IPS-18a (cell line): ENCODE measurements at regions not wholly inside any gene's neighbourhood (a gene's known extent, or its start where the extent isn't known, plus 50 kb on each side); places are given as distances from the start of the nearest gene placed in this dataset.

Experiments used
- H3K27ac ChIP-seq: one replicate; pipeline ENCODE4 v1.5.1; 2013; ENCODE audit warnings: low read length
- H3K27me3 ChIP-seq: one replicate; pipeline ENCODE4 v1.6.1; 2013; ENCODE audit warnings: mild to moderate bottlenecking, low read length; ENCODE audit not compliant: control insufficient read depth, insufficient read depth
- H3K36me3 ChIP-seq: one replicate; pipeline ENCODE4 v1.6.1; 2013; ENCODE audit warnings: low read depth, low read length; ENCODE audit not compliant: control insufficient read depth
- H3K4me1 ChIP-seq: one replicate; pipeline ENCODE4 v1.6.1; 2013; ENCODE audit warnings: low read depth, low read length; ENCODE audit not compliant: control insufficient read depth
- H3K4me3 ChIP-seq: one replicate; pipeline ENCODE4 v1.5.1; 2013; ENCODE audit warnings: low read length
- H3K9ac ChIP-seq: one replicate; pipeline ENCODE4 v1.6.1; 2013; ENCODE audit warnings: mild to moderate bottlenecking, low read length, moderate library complexity
- H3K9me3 ChIP-seq: one replicate; pipeline ENCODE4 v1.6.1; 2013; ENCODE audit warnings: low read depth, low read length; ENCODE audit not compliant: control insufficient read depth

GRCh38 chr22:48516571-48516970, 1311.1 kb downstream of the BRD1 start:
- H3K9me3 ChIP-seq: no peaks in the 10 kb centered on the region
- no peak overlapping the region for H3K27ac ChIP-seq
- H3K27me3 ChIP-seq: no peaks in the 10 kb centered on the region
- H3K36me3 ChIP-seq: no peaks in the 10 kb centered on the region
- H3K9ac ChIP-seq: no peak overlapping the region
- H3K4me3 ChIP-seq: no peak overlapping the region
- no peaks in the 10 kb centered on the region for H3K4me1 ChIP-seq

DNA sequence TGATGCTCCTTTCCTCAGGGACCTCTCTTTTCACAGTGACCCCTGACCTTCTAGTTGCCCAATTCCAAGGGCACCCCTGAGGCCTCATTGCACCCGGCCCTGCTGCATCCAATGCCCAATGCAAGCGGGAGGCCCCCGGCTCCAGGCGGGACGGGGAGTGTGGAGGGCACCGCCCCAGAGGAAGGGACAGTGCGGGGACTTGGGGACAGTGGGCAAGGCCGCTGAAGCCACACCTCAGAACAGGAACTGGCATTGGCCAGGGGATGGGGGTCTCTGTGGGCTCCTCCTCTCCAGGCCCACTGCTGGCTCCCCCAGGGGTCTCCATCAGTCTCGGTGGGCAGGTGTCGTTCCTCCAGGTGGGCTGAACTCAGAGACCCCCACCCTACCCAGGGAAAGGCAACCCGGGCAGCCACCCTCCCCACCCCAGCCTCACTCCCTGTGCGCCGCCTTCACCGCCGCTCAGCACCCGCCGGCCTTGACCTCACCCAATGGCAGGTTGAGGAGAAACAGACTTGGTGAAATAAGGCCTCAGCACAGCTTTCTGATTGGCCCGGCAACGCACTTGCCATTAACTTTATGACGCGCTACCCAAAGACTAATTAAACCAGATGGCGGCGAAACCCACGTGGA, 1312.0 kb downstream of the BRD1 start:
- H3K27ac ChIP-seq: no peak overlapping the region
- H3K4me1 ChIP-seq: peaks cover 8% of the 10 kb centered on the region
- H3K9me3 ChIP-seq: no peaks in the 10 kb centered on the region

GRCh38 chr22:48513929-48514328, 1313.7 kb downstream of the BRD1 start:
- Histone ChIP-seq H3K4me1 (peaks cover 13% of the 10 kb centered on the region), H3K9me3 (no peaks in the 10 kb centered on the region), H3K9ac (no peak overlapping the region), H3K36me3 (no peaks in the 10 kb centered on the region), H3K27ac (no peak overlapping the region), H3K4me3 (no peak overlapping the region), H3K27me3 (no peaks in the 10 kb centered on the region)

More for the DNA sequence above, 1312.0 kb downstream of the BRD1 start:
- H3K4me3 ChIP-seq: no peak overlapping the region
- no peaks in the 10 kb centered on the region for H3K27me3 ChIP-seq
- no peak overlapping the region for H3K9ac ChIP-seq
- no peaks in the 10 kb centered on the region for H3K36me3 ChIP-seq

- Histone ChIP-seq H3K4me1 (peaks cover 13% of the 10 kb centered on the region), H3K27me3 (no peaks in the 10 kb centered on the region), H3K9ac (no peak overlapping the region), H3K27ac (no peak overlapping the region), H3K9me3 (no peaks in the 10 kb centered on the region), H3K4me3 (no peak overlapping the region), H3K36me3 (no peaks in the 10 kb centered on the region)
These were observed 1314.2 kb downstream of the BRD1 start for GRCh38 chr22:48513446-48513845.

- Histone ChIP-seq H3K4me3 (no peak overlapping the region), H3K27ac (no peak overlapping the region), H3K9ac (no peak overlapping the region), H3K27me3 (no peaks in the 10 kb centered on the region), H3K4me1 (peaks cover 13% of the 10 kb centered on the region), H3K9me3 (no peaks in the 10 kb centered on the region), H3K36me3 (no peaks in the 10 kb centered on the region)
These were observed 1315.8 kb downstream of the BRD1 start for GRCh38 chr22:48511781-48512327.

DNA sequence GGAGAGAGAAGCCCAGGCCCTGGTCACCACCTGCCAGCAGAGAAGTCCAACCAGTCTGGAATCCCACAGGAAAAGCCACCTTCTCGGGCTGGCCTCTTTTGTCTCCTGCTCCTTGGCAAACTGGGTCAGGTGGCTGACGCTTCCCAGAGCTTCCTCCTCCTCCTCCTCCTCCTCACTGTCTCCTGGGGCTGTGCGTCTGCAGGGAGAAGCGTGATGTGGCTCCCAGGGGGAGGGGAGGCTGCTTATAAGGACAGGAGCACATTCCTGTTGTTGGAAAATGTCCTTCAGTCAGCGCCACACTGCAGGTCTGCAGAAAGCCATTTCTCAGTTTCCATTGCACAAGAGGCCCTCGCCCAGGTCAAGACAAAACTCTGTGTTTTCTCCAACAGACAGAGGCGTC, 1316.5 kb downstream of the BRD1 start:
- Histone ChIP-seq H3K9ac (no peak overlapping the region), H3K27ac (no peak overlapping the region), H3K27me3 (no peaks in the 10 kb centered on the region), H3K4me1 (peaks cover 13% of the 10 kb centered on the region), H3K9me3 (no peaks in the 10 kb centered on the region), H3K36me3 (no peaks in the 10 kb centered on the region), H3K4me3 (no peak overlapping the region)

- no peaks in the 10 kb centered on the region for H3K27me3 ChIP-seq
- no peaks in the 10 kb centered on the region for H3K36me3 ChIP-seq
- H3K9ac ChIP-seq: no peak overlapping the region
- no peaks in the 10 kb centered on the region for H3K9me3 ChIP-seq
- H3K4me3 ChIP-seq: no peak overlapping the region
- peaks cover 13% of the 10 kb centered on the region for H3K4me1 ChIP-seq
- H3K27ac ChIP-seq: no peak overlapping the region
These were observed 1317.1 kb downstream of the BRD1 start for GRCh38 chr22:48510599-48510998.

GRCh38 chr22:48507595-48508350, 1319.9 kb downstream of the BRD1 start:
- Histone ChIP-seq H3K4me1 (peaks cover 13% of the 10 kb centered on the region), H3K9me3 (no peaks in the 10 kb centered on the region), H3K4me3 (no peak overlapping the region), H3K36me3 (no peaks in the 10 kb centered on the region), H3K27ac (no peak overlapping the region), H3K9ac (no peak overlapping the region), H3K27me3 (no peaks in the 10 kb centered on the region)

DNA sequence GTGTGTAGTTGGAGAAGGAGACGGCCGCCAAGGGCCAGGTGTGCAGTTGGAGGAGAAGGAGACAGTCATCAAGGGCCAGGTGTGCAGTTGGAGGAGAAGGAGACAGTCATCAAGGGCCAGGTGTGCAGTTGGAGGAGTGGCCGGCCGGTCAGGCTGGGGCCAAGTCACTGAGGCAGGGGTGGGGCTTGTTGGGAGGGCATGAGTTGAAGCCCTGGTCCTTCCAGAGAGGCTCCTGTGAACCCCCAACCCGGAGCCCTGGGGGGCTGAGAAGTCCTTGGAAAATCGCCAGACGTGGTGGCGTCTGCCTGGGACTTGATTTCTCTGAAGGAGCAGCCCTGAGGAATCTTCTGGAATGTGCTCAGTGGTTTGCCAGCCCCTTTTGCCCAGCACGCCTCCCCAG, 1320.5 kb downstream of the BRD1 start:
- Histone ChIP-seq H3K36me3 (no peaks in the 10 kb centered on the region), H3K9me3 (no peaks in the 10 kb centered on the region), H3K4me3 (no peak overlapping the region), H3K27ac (no peak overlapping the region), H3K9ac (no peak overlapping the region), H3K4me1 (peaks cover 13% of the 10 kb centered on the region), H3K27me3 (no peaks in the 10 kb centered on the region)

DNA sequence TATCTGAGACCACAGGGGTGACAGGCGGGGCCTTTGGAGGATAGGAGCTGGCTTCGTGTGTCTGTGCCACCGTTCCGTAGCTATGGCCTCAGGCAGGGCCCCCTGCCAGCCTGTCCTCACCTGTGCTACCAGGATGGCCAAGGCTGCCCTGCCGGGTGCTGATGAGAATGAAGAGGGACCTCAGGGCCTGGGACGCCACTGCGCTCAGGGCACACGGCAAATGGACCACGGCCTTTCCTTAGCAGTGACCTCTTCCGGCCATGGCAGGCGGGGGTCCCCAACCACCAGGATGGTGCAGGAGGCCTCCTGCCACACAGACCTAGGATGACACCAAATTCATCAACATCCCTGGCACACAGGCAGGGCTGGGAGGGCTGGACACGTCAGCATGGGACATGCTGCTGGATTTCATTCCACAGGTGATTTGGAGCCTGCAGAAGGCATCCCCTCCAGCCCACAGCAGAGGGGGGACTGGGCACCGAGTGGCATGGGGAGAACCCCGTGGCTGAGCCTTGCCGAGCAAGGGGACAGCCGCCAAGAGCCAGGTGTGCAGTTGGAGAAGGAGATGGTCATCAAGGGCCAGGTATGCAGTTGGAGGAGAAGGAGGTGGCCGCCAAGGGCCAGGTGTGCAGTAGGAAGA, 1321.0 kb downstream of the BRD1 start:
- Histone ChIP-seq H3K4me3 (no peak overlapping the region), H3K4me1 (peaks cover 13% of the 10 kb centered on the region), H3K27me3 (no peaks in the 10 kb centered on the region), H3K27ac (no peak overlapping the region), H3K36me3 (no peaks in the 10 kb centered on the region), H3K9ac (no peak overlapping the region), H3K9me3 (no peaks in the 10 kb centered on the region)

DNA sequence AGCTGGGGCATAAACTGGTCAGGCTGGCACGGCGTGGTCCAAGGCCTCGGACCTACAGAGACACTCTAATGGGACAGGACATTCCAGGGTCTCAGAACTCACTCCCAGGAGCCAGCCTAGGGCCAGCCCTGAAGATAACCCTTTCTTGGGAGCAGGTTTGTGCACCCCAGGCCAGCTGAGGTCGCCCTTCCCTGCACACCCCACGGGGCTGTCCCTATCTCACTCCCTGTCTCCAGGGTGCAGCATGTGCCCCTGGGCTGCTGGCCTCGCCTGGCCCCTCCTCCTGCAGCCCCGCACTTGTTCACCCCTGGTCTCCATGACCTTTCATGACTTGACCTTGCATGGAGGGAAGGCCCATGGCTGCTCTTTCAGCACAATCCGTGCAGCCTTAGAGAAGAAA, 1321.8 kb downstream of the BRD1 start:
- no peaks in the 10 kb centered on the region for H3K36me3 ChIP-seq
- peaks cover 7% of the 10 kb centered on the region for H3K4me1 ChIP-seq
- H3K4me3 ChIP-seq: no peak overlapping the region
- no peak overlapping the region for H3K27ac ChIP-seq
- H3K9ac ChIP-seq: no peak overlapping the region
- H3K9me3 ChIP-seq: no peaks in the 10 kb centered on the region
- no peaks in the 10 kb centered on the region for H3K27me3 ChIP-seq
